ENCODE measurements at regions not wholly inside any gene's neighbourhood (a gene's known extent, or its start where the extent isn't known, plus 50 kb on each side); places are given as distances from the start of the nearest gene placed in this dataset.
A peak's percentile ranks its signal among the peaks of the same experiment; 100 is the strongest.

DNA sequence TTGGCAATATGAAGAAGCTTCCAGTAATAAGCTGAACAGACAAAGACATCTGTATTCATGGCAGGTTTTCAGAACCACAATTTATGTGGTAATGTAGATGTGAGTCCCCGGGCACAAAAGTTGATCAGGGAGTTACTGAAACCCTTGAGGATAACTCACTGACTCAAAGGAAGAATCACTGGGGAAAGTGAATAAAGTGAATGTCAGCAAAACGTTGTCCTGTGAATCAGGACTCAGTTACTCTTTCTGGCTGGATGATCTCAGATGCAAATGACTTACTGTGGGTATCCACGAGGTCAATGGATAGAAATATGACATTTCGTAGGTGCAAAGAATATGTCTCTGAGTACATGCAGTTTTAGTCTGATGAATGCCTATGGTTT, 172.8 kb upstream of the CTBP2 start:
- ATAC-seq, result no peak
- no peak for DNase-seq
- intact Hi-C loops (cut with DNase I, micrococcal nuclease), result no loop called here

- intact Hi-C loops (cut with DNase I, micrococcal nuclease), result no loop called here
- DNase-seq (no peak), ATAC-seq (no peak)
Observed at GRCh38 chr10:125332548-125333208, 172.3 kb upstream of the CTBP2 start.

GRCh38 chr10:125331056-125331455, 170.7 kb upstream of the CTBP2 start:
- intact Hi-C loops (cut with DNase I, micrococcal nuclease), result no loop called here
- ATAC-seq, result no peak
- no peak for DNase-seq

GRCh38 chr10:125329056-125329455, 168.7 kb upstream of the CTBP2 start:
- no peak for DNase-seq
- intact Hi-C loops (cut with DNase I, micrococcal nuclease), result no loop called here
- no peak for ATAC-seq

DNA sequence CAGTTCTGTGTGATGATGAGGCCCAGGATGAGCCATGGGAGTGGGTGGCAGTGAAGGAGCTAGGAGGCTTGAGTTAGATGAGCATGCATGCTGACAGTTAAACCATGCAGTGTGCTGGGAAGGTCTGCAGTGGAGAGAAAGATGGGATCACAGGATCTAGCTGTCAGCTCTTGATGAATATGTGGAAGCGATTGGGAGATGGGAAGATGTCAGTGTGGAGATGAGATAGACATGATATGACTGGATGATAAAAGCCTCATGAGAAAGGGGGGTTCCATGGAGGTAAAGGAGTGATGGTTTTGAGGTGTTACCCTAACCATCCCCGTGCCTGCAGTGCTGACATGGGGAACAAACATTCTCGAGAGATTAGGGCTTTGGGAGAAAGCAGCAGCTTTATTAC, 165.0 kb upstream of the CTBP2 start:
- ATAC-seq, result no peak
- intact Hi-C loops (cut with DNase I, micrococcal nuclease), result no loop called here
- DNase-seq, result no peak

DNA sequence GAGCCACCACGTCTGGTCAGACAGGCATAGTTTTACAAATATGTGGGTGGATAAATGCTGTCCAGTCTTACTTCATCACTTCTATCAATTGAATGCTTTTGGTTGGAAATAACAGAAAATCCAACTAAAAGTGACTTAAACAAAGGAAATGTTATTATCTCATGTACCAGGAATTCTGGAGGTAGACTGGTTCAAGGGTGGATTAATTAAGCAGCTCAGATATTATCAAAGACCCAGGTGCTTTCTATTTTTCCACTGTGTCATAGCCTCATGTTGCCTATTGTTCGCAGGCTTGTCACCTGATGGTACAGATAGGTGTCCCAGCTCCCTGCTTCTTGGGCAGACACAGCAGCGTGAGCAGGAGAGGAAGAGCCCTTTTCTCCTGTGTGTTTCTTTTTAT, 156.1 kb upstream of the CTBP2 start:
- intact Hi-C loops (cut with DNase I, micrococcal nuclease), result no loop called here
- no peak for ATAC-seq
- no peak for DNase-seq

DNA sequence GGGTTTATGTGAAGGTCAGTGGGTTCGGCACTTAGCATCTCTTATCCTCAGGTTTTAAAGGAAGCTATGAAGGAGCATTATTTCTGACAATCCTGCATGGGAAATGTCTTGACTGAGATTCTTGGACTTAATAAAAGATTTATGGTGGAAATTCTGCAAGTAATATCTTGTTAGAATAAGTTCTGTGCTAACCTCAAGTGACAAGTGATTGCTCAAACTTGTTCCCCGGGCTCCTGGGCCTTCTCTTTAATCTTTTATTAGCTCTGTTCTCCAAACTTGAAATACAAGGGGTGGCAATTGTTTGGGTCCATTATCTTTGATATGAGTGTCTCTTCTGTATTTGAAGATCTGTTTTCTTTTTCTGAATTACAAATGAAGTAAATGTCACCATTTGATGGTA, 140.6 kb upstream of the CTBP2 start:
- no peak for DNase-seq
- intact Hi-C loops (cut with DNase I, micrococcal nuclease), result no loop called here
- ATAC-seq, result no peak

- DNase-seq (no peak), ATAC-seq (peak; percentile 58)
- intact Hi-C loops (cut with DNase I, micrococcal nuclease), result no loop called here
Observed at GRCh38 chr10:125299461-125299860, 139.1 kb upstream of the CTBP2 start.

- DNase-seq (no peak), ATAC-seq (no peak)
- intact Hi-C loops (cut with DNase I, micrococcal nuclease), result no loop called here
Observed at GRCh38 chr10:125296598-125296997, 136.2 kb upstream of the CTBP2 start.

GRCh38 chr10:125294109-125294508, 133.7 kb upstream of the CTBP2 start:
- intact Hi-C loops (cut with DNase I, micrococcal nuclease), result no loop called here
- DNase-seq, result no peak
- ATAC-seq, result peak; percentile 95

GRCh38 chr10:125291836-125292235, 131.5 kb upstream of the CTBP2 start:
- intact Hi-C loops (cut with DNase I, micrococcal nuclease), result no loop called here
- DNase-seq (no peak), ATAC-seq (no peak)

DNA sequence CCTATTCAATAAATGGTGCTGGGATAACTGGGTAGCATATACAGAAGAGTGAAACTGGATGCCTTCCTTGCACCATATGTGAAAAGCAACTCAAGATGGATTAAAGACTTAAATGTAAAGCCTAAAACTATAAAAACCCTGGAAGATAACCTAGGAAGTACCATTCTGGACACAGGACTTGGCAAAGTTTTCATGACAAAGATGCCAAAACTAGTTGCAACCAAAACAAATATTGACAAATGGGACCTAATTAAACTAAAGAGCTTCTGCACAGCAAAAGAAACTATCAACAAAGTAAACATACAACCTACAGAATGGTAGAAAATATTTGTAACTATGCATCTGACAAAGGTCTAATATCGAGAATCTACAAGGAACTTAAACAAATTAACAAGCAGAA, 129.1 kb upstream of the CTBP2 start:
- intact Hi-C loops (cut with DNase I, micrococcal nuclease), result no loop called here
- DNase-seq (no peak), ATAC-seq (no peak)

DNA sequence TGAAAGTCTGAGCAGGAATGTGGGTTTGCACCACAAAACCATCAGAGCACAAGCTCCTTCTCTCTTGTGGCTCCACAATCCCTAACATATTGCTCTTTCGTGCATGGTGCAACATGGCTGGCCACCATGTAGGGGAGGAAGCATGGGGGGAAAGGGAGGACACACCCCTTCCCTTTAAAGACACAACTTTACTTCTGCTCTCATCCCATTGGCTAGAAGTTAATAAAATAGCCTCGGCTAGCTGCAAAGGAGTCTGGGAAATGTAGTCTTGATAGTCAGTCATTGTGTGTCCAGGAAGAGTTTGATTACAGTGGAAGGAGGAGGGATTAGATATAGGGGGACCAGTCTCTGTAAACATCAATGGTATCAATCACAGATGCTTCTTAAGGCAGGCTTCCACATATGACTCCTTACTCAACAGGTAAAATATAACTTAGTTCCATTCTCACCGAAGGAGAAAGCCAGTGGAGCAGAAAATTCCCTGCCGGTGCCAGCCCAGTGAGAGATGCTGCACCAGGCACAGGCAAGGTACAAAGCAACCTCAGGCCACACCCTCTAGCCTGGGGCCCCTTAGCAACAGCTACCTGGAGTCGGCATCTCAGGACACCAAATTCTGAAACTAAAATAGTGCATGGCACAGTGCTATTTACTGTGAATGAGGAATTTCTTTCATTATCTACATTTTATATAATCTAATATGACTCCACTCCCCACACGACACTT, 124.7 kb upstream of the CTBP2 start:
- no peak for DNase-seq
- intact Hi-C loops (cut with DNase I, micrococcal nuclease), result no loop called here
- ATAC-seq, result no peak

- ATAC-seq, result peak; percentile 65
- no peak for DNase-seq
Observed at GRCh38 chr10:125283836-125284614, 123.7 kb upstream of the CTBP2 start.

DNA sequence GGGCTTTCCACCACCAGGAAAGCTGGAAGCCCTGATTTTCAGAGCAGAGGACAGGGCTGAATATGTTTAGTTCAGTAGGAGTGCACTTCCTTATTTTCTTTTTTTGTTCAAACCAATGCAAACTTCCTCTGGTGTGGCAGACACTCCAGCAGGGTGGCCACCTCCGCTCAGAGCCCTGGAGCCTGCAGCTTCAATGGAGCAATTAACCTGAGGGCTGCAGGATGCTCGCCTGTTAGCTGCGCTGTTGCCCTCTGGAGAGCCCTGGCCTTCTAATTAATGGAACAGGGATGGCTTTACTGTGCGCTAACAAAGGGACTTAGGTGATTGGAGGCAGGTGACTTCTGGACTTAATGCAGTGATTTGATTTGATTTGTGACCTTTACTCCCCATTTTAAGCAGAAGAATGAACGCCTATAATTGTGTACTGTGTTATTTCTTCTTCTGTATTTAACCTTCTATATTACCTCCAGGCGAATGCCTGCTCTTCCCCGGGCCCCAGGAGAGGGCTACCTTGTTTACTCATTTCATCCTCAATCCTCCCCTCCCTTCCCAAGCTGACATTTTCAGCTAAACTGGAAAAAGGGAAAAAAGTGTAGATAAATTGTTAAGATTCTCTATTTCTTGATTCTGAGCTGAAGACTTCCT, 123.0 kb upstream of the CTBP2 start:
- peak; percentile 52 to 58 for DNase-seq
- peak; percentile 90 for ATAC-seq
- intact Hi-C loops (cut with DNase I, micrococcal nuclease), result no loop called here

More at GRCh38 chr10:125283836-125284614, 123.7 kb upstream of the CTBP2 start:
- intact Hi-C loops (cut with DNase I, micrococcal nuclease), result no loop called here

- DNase-seq, result no peak
- intact Hi-C loops (cut with DNase I, micrococcal nuclease), result no loop called here
- ATAC-seq, result peak; percentile 41
Observed at GRCh38 chr10:125281091-125281490, 120.7 kb upstream of the CTBP2 start.

DNA sequence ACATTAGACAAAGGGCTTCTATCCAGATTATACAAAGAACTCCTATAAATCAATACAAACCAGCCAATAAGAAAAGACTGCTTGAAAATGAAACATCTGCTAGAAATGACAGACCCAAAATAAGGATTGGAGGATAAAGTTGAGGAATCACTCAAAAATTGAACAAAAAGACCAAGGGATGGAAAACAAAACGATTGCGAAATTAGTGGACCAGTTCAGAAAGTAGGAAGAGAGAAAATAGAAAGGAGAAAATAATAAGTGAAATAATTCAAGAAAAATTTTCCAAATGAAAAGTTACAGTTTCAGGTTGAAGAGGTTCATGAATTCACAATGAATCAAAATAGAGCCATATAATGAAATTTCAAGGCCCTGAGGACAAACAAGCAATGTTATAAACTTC, 115.8 kb upstream of the CTBP2 start:
- intact Hi-C loops (cut with DNase I, micrococcal nuclease), result no loop called here
- DNase-seq, result no peak
- ATAC-seq, result no peak

- no peak for ATAC-seq
- intact Hi-C loops (cut with DNase I, micrococcal nuclease), result no loop called here
Observed at GRCh38 chr10:125274961-125275360, 114.6 kb upstream of the CTBP2 start.

GRCh38 chr10:125273023-125273422, 112.7 kb upstream of the CTBP2 start:
- ATAC-seq (no peak), DNase-seq (no peak)
- intact Hi-C loops (cut with DNase I, micrococcal nuclease), result no loop called here

More at GRCh38 chr10:125274961-125275360, 114.6 kb upstream of the CTBP2 start:
- DNase-seq, result no peak

DNA sequence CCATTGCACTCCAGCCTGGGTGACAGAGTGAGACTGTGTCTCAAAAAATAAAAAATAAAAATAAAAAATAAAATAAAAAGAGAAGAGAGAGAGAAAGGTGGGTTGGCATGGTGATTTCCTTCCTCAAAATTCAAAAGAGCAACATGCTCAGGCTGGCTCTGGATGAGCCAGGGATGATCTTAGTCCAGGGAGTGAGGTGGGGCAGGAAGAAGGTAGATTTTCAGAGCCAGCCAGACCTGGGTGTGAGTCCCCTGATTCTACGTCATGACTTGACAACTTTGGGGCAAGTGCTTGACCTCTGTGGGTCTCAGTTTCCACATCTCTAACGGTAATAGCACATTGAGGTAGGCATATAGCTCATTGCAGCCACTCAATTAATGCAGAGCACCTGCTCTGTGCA, 109.4 kb upstream of the CTBP2 start:
- ATAC-seq, result no peak
- intact Hi-C loops (cut with DNase I, micrococcal nuclease), result no loop called here
- DNase-seq, result no peak
